AG04449 (cell line): ENCODE measurements at regions not wholly inside any gene's neighbourhood (a gene's known extent, or its start where the extent isn't known, plus 50 kb on each side); places are given as distances from the start of the nearest gene placed in this dataset.

ENCODE experiments used
- CTCF ChIA-PET: fragments of 350-600 bp; formaldehyde crosslinking; extraction: SDS; loops from one replicate; lab custom pipeline; 2021; ENCODE audit warnings: antibody characterized with exemption; lab: Yijun Ruan, JAX
- POLR2A ChIA-PET: fragments of 400-600, 350-600 bp; formaldehyde crosslinking; extraction: SDS; loops from one replicate; lab custom pipeline; 2020; ENCODE audit warnings: antibody characterized with exemption, inconsistent platforms; lab: Yijun Ruan, JAX
- DNase-seq: peaks from one replicate; pipeline ENCODE4 v3.0.0-alpha.2; 2010; ENCODE audit warnings: low read depth, low spot score
- H3K4me3 ChIP-seq: 2 replicates; pipeline ENCODE4 v1.5.1; 2011; ENCODE audit warnings: low read depth, mild to moderate bottlenecking, control low read depth, low read length
- CTCF ChIP-seq: IDR thresholded peaks from one replicate; pipeline ENCODE4 v1.5.1; 2011; ENCODE audit warnings: mild to moderate bottlenecking, moderate library complexity, low read length, control low read depth, inconsistent platforms; ENCODE audit not compliant: insufficient read depth; ENCODE audit errors: missing control alignments

- no peak for DNase-seq
- no peak overlapping the region for H3K4me3 ChIP-seq
- POLR2A ChIA-PET, result no interaction called here
- CTCF ChIA-PET, result interaction anchor here (1.4 to 2.0 kb wide), 3 partner anchors 9 to 236 kb away, joined by 3 to 7 read pairs (median 7); no protein-coding TSS in a partner anchor
- TF ChIP-seq CTCF, result no peak
Measured at GRCh38 chr16:85375282-85375681, 237.8 kb upstream of the GSE1 start.

GRCh38 chr16:85376292-85377095 lies 236.6 kb upstream of the GSE1 start:
- ChIA-PET POLR2A (no interaction called here), CTCF (interaction anchor here (1.8 kb wide), 1 partner anchor 10 kb away, joined by 7 read pairs; no protein-coding TSS in a partner anchor)
- DNase-seq, result no peak
- H3K4me3 ChIP-seq, result no peak overlapping the region
- TF ChIP-seq CTCF, result no peak

- ChIA-PET POLR2A (no interaction called here), CTCF (interaction anchor here (1.1 to 2.1 kb wide), 2 partner anchors 8 to 13 kb away, joined by 3 to 6 read pairs; no protein-coding TSS in a partner anchor)
- H3K4me3 ChIP-seq, result no peak overlapping the region
- TF ChIP-seq CTCF, result no peak
- DNase-seq, result no peak
Measured at GRCh38 chr16:85377388-85378144, 235.6 kb upstream of the GSE1 start.

- no peak for TF ChIP-seq CTCF
- CTCF ChIA-PET, result interaction anchor here (0.8 to 3.5 kb wide), 4 partner anchors 9 to 14 kb away, joined by 3 to 29 read pairs (median 4); no protein-coding TSS in a partner anchor
- POLR2A ChIA-PET, result no interaction called here
Measured at GRCh38 chr16:85378145-85379040, 234.7 kb upstream of the GSE1 start.

GRCh38 chr16:85379041-85380001 lies 233.8 kb upstream of the GSE1 start:
- no peak for TF ChIP-seq CTCF
- no peak overlapping the region for H3K4me3 ChIP-seq
- no peak for DNase-seq
- POLR2A ChIA-PET, result no interaction called here
- CTCF ChIA-PET, result interaction anchor here (1.5 to 3.5 kb wide), 6 partner anchors 10 to 230 kb away, joined by 3 to 29 read pairs (median 6); no protein-coding TSS in a partner anchor

More at GRCh38 chr16:85378145-85379040, 234.7 kb upstream of the GSE1 start:
- no peak overlapping the region for H3K4me3 ChIP-seq
- DNase-seq, result no peak
